ENCODE measurements at regions not wholly inside any gene's neighbourhood (a gene's known extent, or its start where the extent isn't known, plus 50 kb on each side); places are given as distances from the start of the nearest gene placed in this dataset.

- Mint-ChIP-seq H3K4me3 (no peak overlapping the region), H3K4me1 (peaks cover 23% of the 10 kb centered on the region), H3K27ac (no peak overlapping the region), H3K27me3 (no peaks in the 10 kb centered on the region), H3K36me3 (ENCODE audit: low read depth) (peaks cover 2% of the 10 kb centered on the region)
- ATAC-seq (no peak), DNase-seq (no peak)
- no peaks in the 10 kb centered on the region for H3K9me3 ChIP-seq (ENCODE audit: control insufficient read depth, low read length, poor library complexity, severe bottlenecking)
Observed at GRCh38 chr3:153293265-153293664, 131.2 kb downstream of the RAP2B start.

GRCh38 chr3:153295901-153296300 lies 133.9 kb downstream of the RAP2B start:
- peaks cover 13% of the 10 kb centered on the region for H3K4me1 Mint-ChIP-seq
- ATAC-seq (no peak), DNase-seq (no peak)
- no peaks in the 10 kb centered on the region for H3K9me3 ChIP-seq (ENCODE audit: control insufficient read depth, low read length, poor library complexity, severe bottlenecking)
- peaks cover 13% of the 10 kb centered on the region for H3K27me3 Mint-ChIP-seq
- H3K27ac Mint-ChIP-seq: no peak overlapping the region
- peaks cover 4% of the 10 kb centered on the region for H3K36me3 Mint-ChIP-seq (ENCODE audit: low read depth)
- no peak overlapping the region for H3K4me3 Mint-ChIP-seq

GRCh38 chr3:153305189-153305588 lies 143.2 kb downstream of the RAP2B start:
- ATAC-seq: no peak
- H3K27me3 Mint-ChIP-seq: peaks cover 1% of the 10 kb centered on the region
- DNase-seq: no peak

DNA sequence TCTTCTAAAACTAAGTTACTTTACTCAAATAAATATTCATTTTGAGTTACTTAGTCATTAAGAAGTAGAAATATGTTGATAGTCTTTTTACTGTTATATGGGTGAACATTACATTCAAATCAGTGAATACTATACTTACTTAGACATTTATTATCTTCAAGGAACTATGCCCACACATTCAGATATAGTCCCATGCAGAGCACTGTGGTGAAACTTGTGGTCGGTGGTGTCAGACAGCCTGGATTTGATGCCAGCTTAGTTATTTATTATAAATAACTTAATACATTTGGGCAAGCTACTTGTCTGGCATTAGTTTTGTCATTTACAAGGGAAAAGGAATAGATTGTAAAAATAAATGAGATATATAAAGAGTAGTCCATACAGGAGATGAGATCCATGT lies 149.5 kb downstream of the RAP2B start:
- Mint-ChIP-seq H3K4me3 (no peak overlapping the region), H3K27ac (no peak overlapping the region), H3K27me3 (no peaks in the 10 kb centered on the region), H3K4me1 (peaks cover 6% of the 10 kb centered on the region), H3K36me3 (ENCODE audit: low read depth) (no peaks in the 10 kb centered on the region)
- no peaks in the 10 kb centered on the region for H3K9me3 ChIP-seq (ENCODE audit: control insufficient read depth, low read length, poor library complexity, severe bottlenecking)
- no peak for DNase-seq
- ATAC-seq: no peak

More at GRCh38 chr3:153305189-153305588, 143.2 kb downstream of the RAP2B start:
- no peak overlapping the region for H3K4me3 Mint-ChIP-seq
- no peaks in the 10 kb centered on the region for H3K4me1 Mint-ChIP-seq
- H3K9me3 ChIP-seq (ENCODE audit: control insufficient read depth, low read length, poor library complexity, severe bottlenecking): no peaks in the 10 kb centered on the region
- no peak overlapping the region for H3K27ac Mint-ChIP-seq
- H3K36me3 Mint-ChIP-seq (ENCODE audit: low read depth): no peaks in the 10 kb centered on the region

DNA sequence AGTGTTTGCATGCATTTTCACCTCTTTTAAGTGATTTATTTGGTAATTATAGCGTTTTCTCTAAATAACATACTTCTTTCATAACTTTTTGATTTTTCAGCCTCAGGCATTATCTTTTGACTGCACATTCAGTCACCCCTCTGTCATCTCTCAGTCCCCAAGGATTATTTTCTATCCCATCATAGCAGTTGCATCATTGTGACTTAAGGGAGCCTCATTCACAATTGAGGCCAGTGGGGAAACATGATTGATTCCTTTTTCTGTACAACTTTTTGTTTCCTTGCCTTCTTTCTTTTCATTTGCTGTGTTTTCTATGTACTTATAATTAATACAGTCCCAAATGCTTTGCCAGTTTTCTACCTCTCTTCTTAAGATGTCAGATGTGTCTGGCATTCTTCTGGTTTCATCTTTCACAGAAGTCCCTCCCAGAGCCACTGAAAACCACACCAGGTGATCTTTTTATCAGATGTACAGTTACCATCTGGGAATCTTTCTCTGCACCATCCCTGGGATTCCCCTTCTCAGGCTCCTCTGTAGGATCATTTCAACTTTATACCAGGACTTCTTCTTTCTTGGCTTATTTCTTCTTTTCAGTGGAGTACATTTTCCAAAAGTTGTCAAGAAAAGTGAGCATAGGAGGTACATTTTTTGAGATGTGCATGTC lies 151.4 kb downstream of the RAP2B start:
- DNase-seq (no peak), ATAC-seq (no peak)
- H3K4me1 Mint-ChIP-seq: peaks cover 6% of the 10 kb centered on the region
- no peaks in the 10 kb centered on the region for H3K36me3 Mint-ChIP-seq (ENCODE audit: low read depth)
- H3K4me3 Mint-ChIP-seq: no peak overlapping the region
- no peak overlapping the region for H3K27ac Mint-ChIP-seq
- no peaks in the 10 kb centered on the region for H3K27me3 Mint-ChIP-seq
- H3K9me3 ChIP-seq (ENCODE audit: control insufficient read depth, low read length, poor library complexity, severe bottlenecking): no peaks in the 10 kb centered on the region

- H3K36me3 Mint-ChIP-seq (ENCODE audit: low read depth): no peaks in the 10 kb centered on the region
- H3K4me3 Mint-ChIP-seq: no peak overlapping the region
Observed at GRCh38 chr3:153314038-153314437, 152.0 kb downstream of the RAP2B start.

DNA sequence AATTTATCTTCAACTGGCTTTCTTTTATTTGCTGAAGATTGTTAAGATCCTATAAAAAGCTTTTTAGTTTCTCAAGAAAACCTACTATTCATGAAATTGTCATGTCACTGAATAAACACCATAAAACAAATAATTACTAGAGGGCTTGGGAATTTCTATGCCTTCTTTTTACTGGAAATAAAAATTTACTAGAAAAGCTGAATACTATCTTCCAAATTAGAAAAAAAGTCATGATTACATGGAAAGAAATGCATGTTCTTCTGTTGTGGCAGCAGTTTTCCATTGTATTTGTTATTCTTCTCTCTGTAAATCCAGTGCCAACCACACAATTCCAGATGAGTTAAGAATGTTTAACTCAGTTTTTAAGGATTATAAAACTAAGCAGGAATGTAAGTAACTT lies 153.8 kb downstream of the RAP2B start:
- no peaks in the 10 kb centered on the region for H3K36me3 Mint-ChIP-seq (ENCODE audit: low read depth)
- H3K4me3 Mint-ChIP-seq: no peak overlapping the region
- H3K27ac Mint-ChIP-seq: no peak overlapping the region
- no peak for ATAC-seq
- peaks cover 11% of the 10 kb centered on the region for H3K4me1 Mint-ChIP-seq
- DNase-seq: no peak
- no peaks in the 10 kb centered on the region for H3K9me3 ChIP-seq (ENCODE audit: control insufficient read depth, low read length, poor library complexity, severe bottlenecking)
- no peaks in the 10 kb centered on the region for H3K27me3 Mint-ChIP-seq

More at GRCh38 chr3:153314038-153314437, 152.0 kb downstream of the RAP2B start:
- Mint-ChIP-seq H3K4me1 (peaks cover 6% of the 10 kb centered on the region), H3K27ac (no peak overlapping the region), H3K27me3 (no peaks in the 10 kb centered on the region)
- ATAC-seq: no peak
- no peak for DNase-seq
- no peaks in the 10 kb centered on the region for H3K9me3 ChIP-seq (ENCODE audit: control insufficient read depth, low read length, poor library complexity, severe bottlenecking)

GRCh38 chr3:153319705-153320554 lies 157.9 kb downstream of the RAP2B start:
- Mint-ChIP-seq H3K4me1 (peaks cover 5% of the 10 kb centered on the region), H3K4me3 (no peak overlapping the region), H3K36me3 (ENCODE audit: low read depth) (no peaks in the 10 kb centered on the region), H3K27ac (no peak overlapping the region), H3K27me3 (no peaks in the 10 kb centered on the region)
- H3K9me3 ChIP-seq (ENCODE audit: control insufficient read depth, low read length, poor library complexity, severe bottlenecking): no peaks in the 10 kb centered on the region
- DNase-seq (no peak), ATAC-seq (no peak)

- H3K36me3 Mint-ChIP-seq (ENCODE audit: low read depth): no peaks in the 10 kb centered on the region
- ATAC-seq (no peak), DNase-seq (no peak)
- H3K27ac Mint-ChIP-seq: no peak overlapping the region
- H3K27me3 Mint-ChIP-seq: no peaks in the 10 kb centered on the region
- peaks cover 5% of the 10 kb centered on the region for H3K4me1 Mint-ChIP-seq
- no peak overlapping the region for H3K4me3 Mint-ChIP-seq
- no peaks in the 10 kb centered on the region for H3K9me3 ChIP-seq (ENCODE audit: control insufficient read depth, low read length, poor library complexity, severe bottlenecking)
Observed at GRCh38 chr3:153320585-153321128, 158.6 kb downstream of the RAP2B start.

GRCh38 chr3:153328690-153329089 lies 166.7 kb downstream of the RAP2B start:
- Mint-ChIP-seq H3K36me3 (ENCODE audit: low read depth) (peaks cover 5% of the 10 kb centered on the region), H3K4me3 (no peak overlapping the region), H3K4me1 (peaks cover 6% of the 10 kb centered on the region), H3K27ac (no peak overlapping the region), H3K27me3 (peaks cover 10% of the 10 kb centered on the region)
- no peak for DNase-seq
- no peak for ATAC-seq
- no peaks in the 10 kb centered on the region for H3K9me3 ChIP-seq (ENCODE audit: control insufficient read depth, low read length, poor library complexity, severe bottlenecking)

GRCh38 chr3:153330901-153331300 lies 168.9 kb downstream of the RAP2B start:
- H3K9me3 ChIP-seq (ENCODE audit: control insufficient read depth, low read length, poor library complexity, severe bottlenecking): no peaks in the 10 kb centered on the region
- peaks cover 10% of the 10 kb centered on the region for H3K27me3 Mint-ChIP-seq
- no peak overlapping the region for H3K4me3 Mint-ChIP-seq
- ATAC-seq (no peak), DNase-seq (no peak)
- H3K4me1 Mint-ChIP-seq: peaks cover 6% of the 10 kb centered on the region
- no peak overlapping the region for H3K27ac Mint-ChIP-seq
- peaks cover 5% of the 10 kb centered on the region for H3K36me3 Mint-ChIP-seq (ENCODE audit: low read depth)

DNA sequence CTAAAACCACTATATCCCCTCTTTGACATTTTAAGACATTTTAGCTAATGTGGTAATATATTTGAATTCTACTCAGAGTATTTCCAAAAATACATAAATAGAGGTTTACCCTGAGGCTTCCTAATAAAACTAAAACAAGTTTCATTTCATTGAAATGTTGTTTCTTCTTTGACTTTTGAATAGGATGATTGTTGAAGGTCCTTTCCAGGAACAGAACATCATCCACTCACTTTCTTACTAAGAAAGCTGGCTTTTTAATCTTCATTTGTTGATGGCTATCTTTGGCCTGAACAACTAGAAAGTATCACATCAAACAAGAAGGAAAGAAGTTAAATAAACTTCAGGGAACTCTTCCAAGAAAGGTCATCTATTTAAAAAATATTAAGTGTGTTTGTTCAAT lies 169.7 kb downstream of the RAP2B start:
- Mint-ChIP-seq H3K27me3 (peaks cover 10% of the 10 kb centered on the region), H3K27ac (no peak overlapping the region), H3K4me1 (peaks cover 6% of the 10 kb centered on the region), H3K4me3 (no peak overlapping the region), H3K36me3 (ENCODE audit: low read depth) (peaks cover 5% of the 10 kb centered on the region)
- no peaks in the 10 kb centered on the region for H3K9me3 ChIP-seq (ENCODE audit: control insufficient read depth, low read length, poor library complexity, severe bottlenecking)
- ATAC-seq (no peak), DNase-seq (no peak)

DNA sequence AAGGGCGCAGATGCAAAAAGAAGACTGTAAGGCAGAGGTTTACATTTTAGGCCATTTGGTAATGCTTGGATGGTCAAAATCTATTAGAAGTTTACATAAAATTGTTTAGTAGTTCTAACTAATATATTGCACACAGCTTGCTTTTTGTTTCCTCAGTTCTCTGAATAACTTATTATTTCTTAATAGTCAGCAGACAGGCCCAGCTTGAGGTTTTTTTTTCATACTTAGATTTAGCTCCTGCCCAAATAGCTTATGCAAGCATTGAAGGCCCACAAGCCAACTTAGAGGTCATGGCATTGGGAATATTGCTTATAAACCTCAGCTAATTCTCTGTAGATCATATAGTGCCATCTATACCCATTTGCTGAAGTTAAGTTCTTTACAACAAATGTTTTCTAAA lies 172.5 kb downstream of the RAP2B start:
- DNase-seq (no peak), ATAC-seq (no peak)
- Mint-ChIP-seq H3K4me3 (no peak overlapping the region), H3K27ac (no peak overlapping the region), H3K27me3 (peaks cover 7% of the 10 kb centered on the region), H3K4me1 (peaks cover 9% of the 10 kb centered on the region), H3K36me3 (ENCODE audit: low read depth) (peaks cover 5% of the 10 kb centered on the region)
- no peaks in the 10 kb centered on the region for H3K9me3 ChIP-seq (ENCODE audit: control insufficient read depth, low read length, poor library complexity, severe bottlenecking)
